OCI-LY7 (cell line): ENCODE measurements at regions not wholly inside any gene's neighbourhood (a gene's known extent, or its start where the extent isn't known, plus 50 kb on each side); places are given as distances from the start of the nearest gene placed in this dataset.

Experiments
- BruUV-seq: library from RNA; stranded (reverse); fragments of 400-500 nt; replicated peaks from 2 replicates; lab custom pipeline; 2021; lab: Mats Ljungman, UMichigan
- CTCF ChIA-PET: fragments of 300-600 bp; sonication (Branson Sonifier 250); formaldehyde crosslinking; loops from one replicate; lab custom pipeline; 2022; ENCODE audit warnings: antibody characterized with exemption; ENCODE audit not compliant: unreplicated experiment; lab: Charles Lee
- POLR2A ChIA-PET: fragments of 300-600 bp; sonication (Branson Sonifier 250); formaldehyde crosslinking; loops from one replicate; lab custom pipeline; 2022; ENCODE audit warnings: antibody characterized with exemption; lab: Charles Lee
- DNase-seq: peaks from one replicate; pipeline ENCODE4 v3.0.0-alpha.2; 2015; ENCODE audit warnings: low spot score
- H2AFZ ChIP-seq: fragments of 200-600 bp; sonication (generic), shearing (Covaris generic); 2 replicates; pipeline ENCODE4 v1.6.1; 2014; ENCODE audit warnings: mild to moderate bottlenecking, antibody characterized with exemption, low read length, moderate library complexity
- H3K27ac ChIP-seq: fragments of 200-600 bp; sonication (generic); 2 replicates; pipeline ENCODE4 v1.5.1; 2014; ENCODE audit warnings: mixed run types, low read depth, mild to moderate bottlenecking, moderate library complexity, low read length, inconsistent platforms; ENCODE audit not compliant: poor library complexity, severe bottlenecking
- H3K36me3 ChIP-seq: fragments of 200-600 bp; sonication (generic); 2 replicates; pipeline ENCODE4 v1.6.1; 2014; ENCODE audit warnings: mild to moderate bottlenecking, antibody characterized with exemption, low read length, moderate library complexity, mixed read lengths; ENCODE audit not compliant: insufficient read depth
- H3K4me1 ChIP-seq: fragments of 200-600 bp; sonication (generic); 2 replicates; pipeline ENCODE4 v1.5.1; 2014; ENCODE audit warnings: mild to moderate bottlenecking, low read length; ENCODE audit not compliant: insufficient read depth, poor library complexity, severe bottlenecking
- H3K4me2 ChIP-seq: fragments of 200-600 bp; sonication (generic); 2 replicates; pipeline ENCODE4 v1.6.1; 2014; ENCODE audit warnings: mild to moderate bottlenecking, low read length
- H3K4me3 ChIP-seq: fragments of 200-600 bp; sonication (generic); 2 replicates; pipeline ENCODE4 v1.5.1; 2014; ENCODE audit warnings: mild to moderate bottlenecking, low read depth, low read length; ENCODE audit not compliant: poor library complexity, severe bottlenecking
- H3K79me2 ChIP-seq: fragments of 200-600 bp; sonication (generic); 2 replicates; pipeline ENCODE4 v1.6.1; 2016; ENCODE audit warnings: low read depth, mild to moderate bottlenecking, low read length, moderate library complexity, mixed read lengths; ENCODE audit not compliant: insufficient read depth
- H3K9me2 ChIP-seq: fragments of 200-600 bp; sonication (generic); 2 replicates; pipeline ENCODE4 v1.6.1; 2016; ENCODE audit warnings: mild to moderate bottlenecking, low read length, mixed read lengths; ENCODE audit not compliant: insufficient read depth
- H3K9me3 ChIP-seq: fragments of 200-600 bp; sonication (generic); 2 replicates; pipeline ENCODE4 v1.6.1; 2014; ENCODE audit warnings: mild to moderate bottlenecking, mixed run types, low read length, mixed read lengths
- H4K20me1 ChIP-seq: fragments of 200-600 bp; sonication (generic); 2 replicates; pipeline ENCODE4 v1.6.1; 2014; ENCODE audit warnings: mild to moderate bottlenecking, antibody characterized with exemption, low read length, moderate library complexity, mixed read lengths; ENCODE audit not compliant: insufficient read depth
- EZH2phosphoT487 ChIP-seq: fragments of 200-600 bp; sonication (generic); IDR thresholded peaks from 2 replicates; pipeline ENCODE4 v1.6.1; 2018; ENCODE audit warnings: low read depth, borderline replicate concordance, mild to moderate bottlenecking, mixed run types, antibody characterized with exemption, low read length, moderate library complexity, mixed read lengths
- intact Hi-C: fragments of 100-400 bp; cut with micrococcal nuclease; formaldehyde crosslinking; loops from one replicate; pipeline ENCODE4 v1.10.0; 2022; ENCODE audit not compliant: unreplicated experiment
- TF ChIP-seq, protein P1 (sequence below): fragments of 200-600 bp; sonication (generic); conservative IDR thresholded peaks from 2 replicates; pipeline ENCODE4 v1.5.1; 2014; ENCODE audit warnings: mild to moderate bottlenecking, antibody characterized with exemption, low read length, moderate library complexity, mixed read lengths

DNA sequence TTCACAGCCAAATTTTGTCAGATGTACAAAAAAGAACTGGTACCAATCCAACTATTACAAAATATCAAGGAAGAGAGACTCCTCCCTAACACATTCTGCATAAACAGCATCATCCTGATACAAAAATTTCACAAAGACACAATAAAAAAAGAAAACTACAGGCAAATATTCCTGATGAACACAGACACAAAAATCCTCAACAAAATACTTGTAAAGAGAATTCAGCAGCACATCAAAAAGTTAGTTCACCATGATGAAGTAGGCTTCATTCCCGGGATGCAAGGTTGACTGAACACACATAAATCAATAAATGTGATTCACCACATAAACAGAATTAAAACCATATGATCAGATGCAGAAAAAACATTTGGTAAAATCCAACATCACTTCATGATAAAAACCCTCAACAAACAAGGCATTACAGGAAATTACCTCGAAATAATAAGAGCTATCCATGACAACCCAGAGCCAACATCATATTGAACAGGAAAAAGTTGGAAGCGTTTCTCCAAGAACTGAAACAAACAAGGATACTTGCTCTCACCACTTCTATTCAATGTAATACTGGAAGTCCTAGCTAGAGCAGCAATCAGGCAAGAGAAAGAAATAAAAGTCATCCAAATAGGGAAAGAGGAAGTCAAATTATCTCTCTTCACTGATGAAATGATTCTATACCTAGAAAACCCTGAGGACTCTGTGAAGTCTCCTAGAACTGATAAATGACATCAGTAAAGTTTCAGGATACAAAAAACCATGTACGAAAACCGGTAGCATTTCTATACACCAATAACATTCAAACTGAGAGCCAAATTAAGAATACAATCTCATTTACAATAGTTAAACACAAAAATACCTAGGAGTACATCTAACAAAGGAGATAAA is 223.1 kb downstream of the REEP3 start:
- Histone ChIP-seq H3K4me3 (no peak overlapping the region), H3K4me1 (no peaks in the 10 kb centered on the region), H2AFZ (no peak overlapping the region), H3K36me3 (no peaks in the 10 kb centered on the region), H3K79me2 (no peaks in the 10 kb centered on the region), H3K27ac (no peak overlapping the region), H3K9me3 (no peaks in the 10 kb centered on the region), H3K9me2 (no peaks in the 10 kb centered on the region), H3K4me2 (no peak overlapping the region), H4K20me1 (no peaks in the 10 kb centered on the region)
- POLR2A ChIA-PET = no interaction called here
- BruUV-seq = no TSS peak
- intact Hi-C loops = no loop called here
- CTCF ChIA-PET = no interaction called here
- DNase-seq = no peak
- TF ChIP-seq EZH2phosphoT487 = no peak
- TF ChIP-seq, protein P1, sequence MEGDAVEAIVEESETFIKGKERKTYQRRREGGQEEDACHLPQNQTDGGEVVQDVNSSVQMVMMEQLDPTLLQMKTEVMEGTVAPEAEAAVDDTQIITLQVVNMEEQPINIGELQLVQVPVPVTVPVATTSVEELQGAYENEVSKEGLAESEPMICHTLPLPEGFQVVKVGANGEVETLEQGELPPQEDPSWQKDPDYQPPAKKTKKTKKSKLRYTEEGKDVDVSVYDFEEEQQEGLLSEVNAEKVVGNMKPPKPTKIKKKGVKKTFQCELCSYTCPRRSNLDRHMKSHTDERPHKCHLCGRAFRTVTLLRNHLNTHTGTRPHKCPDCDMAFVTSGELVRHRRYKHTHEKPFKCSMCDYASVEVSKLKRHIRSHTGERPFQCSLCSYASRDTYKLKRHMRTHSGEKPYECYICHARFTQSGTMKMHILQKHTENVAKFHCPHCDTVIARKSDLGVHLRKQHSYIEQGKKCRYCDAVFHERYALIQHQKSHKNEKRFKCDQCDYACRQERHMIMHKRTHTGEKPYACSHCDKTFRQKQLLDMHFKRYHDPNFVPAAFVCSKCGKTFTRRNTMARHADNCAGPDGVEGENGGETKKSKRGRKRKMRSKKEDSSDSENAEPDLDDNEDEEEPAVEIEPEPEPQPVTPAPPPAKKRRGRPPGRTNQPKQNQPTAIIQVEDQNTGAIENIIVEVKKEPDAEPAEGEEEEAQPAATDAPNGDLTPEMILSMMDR = no peak

DNA sequence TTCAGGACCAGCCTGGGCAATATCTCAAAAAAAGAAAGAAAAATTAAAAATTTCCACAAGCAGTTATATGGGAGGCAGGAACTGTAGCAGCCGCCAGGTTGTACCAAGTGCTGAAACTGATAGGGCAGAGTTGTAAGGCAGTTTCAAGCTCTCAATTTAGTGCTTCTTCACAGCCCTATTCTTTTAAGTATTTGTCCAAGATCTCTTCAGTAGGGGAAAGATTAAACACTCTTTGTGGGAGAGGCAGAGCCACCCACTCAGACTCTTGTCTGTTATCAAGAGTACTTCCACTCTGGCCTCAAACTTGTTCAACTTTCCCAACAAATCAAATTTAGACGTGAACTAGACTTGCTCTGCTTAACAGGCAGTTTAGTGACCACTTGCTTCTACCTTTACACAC is 228.7 kb downstream of the REEP3 start:
- intact Hi-C loops = no loop called here
- H3K79me2 ChIP-seq = no peaks in the 10 kb centered on the region

More for the DNA sequence above, 228.7 kb downstream of the REEP3 start:
- Histone ChIP-seq H4K20me1 (no peaks in the 10 kb centered on the region), H3K4me3 (no peak overlapping the region), H3K4me2 (no peak overlapping the region), H3K9me2 (no peaks in the 10 kb centered on the region), H3K4me1 (no peaks in the 10 kb centered on the region), H2AFZ (no peak overlapping the region), H3K9me3 (no peaks in the 10 kb centered on the region), H3K36me3 (no peaks in the 10 kb centered on the region), H3K27ac (no peak overlapping the region)
- no peak for DNase-seq
- no peak for TF ChIP-seq EZH2phosphoT487
- TF ChIP-seq, protein P1 = no peak
- CTCF ChIA-PET = no interaction called here
- no TSS peak for BruUV-seq
- POLR2A ChIA-PET = no interaction called here
